ENCODE measurements at regions not wholly inside any gene's neighbourhood (a gene's known extent, or its start where the extent isn't known, plus 50 kb on each side); places are given as distances from the start of the nearest gene placed in this dataset.

DNA sequence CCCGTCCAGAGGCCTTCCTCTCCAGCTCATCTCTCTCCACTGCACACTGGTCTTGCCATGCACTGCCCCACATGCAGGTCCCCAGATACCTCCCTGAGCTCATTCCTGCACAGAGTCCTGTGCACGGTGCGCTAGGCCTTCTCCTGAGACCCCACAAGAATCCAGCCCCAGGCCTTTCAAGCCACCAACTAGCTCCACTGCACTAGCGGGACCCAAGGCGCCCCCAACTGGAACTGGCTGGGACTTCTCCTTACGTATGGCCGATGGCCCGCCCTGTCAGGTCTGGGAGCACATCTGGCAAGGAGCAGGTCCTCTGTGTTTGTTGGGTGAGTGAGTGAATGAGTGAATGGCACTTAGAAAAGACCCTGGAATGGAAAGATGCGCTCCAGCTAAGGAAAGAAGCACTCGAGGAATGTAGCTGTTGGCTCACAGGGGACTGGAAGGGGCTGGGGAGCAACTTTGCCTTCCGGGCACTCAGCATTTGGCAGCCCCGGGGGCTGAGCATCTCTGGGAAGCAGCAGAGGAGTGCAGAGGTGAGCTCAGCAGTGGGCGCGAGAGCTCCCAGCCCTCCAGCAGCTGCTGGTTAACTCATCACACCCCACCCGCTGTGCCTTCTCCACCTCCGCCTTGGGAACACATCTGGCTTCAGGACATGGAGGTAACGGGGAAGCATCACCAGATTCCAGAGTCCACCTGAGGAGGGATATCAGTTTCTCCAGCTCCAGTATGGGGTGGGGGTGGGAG lies 223.1 kb downstream of the GLI2 start:
- no peak for DNase-seq

DNA sequence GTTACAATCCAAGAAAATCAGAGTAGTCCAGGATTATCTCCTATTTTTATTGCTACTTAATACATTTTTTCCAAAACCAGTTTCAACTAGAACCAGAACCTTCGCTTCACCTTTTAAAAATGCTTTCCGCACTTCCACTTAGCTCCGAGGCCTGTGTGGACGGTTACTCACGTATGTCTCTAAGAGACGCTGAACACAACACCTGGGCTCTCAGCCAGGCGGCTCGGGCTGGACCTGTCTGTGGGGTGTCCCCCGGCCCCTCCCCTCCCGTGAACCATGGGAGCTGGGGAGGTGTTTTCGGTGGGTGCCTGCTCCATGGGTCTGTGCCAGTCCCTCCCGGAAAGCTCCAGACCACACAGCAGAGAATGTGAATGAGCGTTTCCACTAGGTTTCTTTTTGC lies 223.8 kb downstream of the GLI2 start:
- DNase-seq, result no peak

DNA sequence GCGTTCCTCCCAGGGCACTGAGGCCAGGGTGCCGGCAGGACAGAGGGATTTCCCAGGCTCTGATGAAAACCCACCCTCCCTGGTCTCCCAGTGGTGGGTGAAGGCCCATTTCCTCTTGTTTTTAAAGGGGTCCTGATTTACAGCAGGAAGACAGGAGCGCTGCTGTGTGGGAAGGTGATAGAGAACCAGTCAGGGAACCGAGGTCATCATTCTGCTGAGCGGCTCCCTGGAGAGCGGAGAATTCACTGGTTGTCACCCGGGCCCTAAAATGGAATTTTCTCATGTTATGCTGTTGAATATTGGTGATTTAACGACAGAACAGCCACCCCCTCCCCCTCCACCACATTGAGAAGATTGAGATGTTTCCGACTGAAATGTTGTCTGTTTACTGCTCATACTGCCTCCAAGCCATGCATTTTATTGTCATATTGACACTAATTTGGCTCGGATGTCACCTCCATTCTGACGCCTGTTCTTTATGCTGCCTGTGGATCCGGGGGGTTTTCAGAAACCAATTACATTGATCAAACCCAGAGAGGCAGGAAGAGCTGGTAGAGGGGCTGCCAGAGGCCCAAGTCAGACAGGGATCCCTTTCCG lies 225.2 kb downstream of the GLI2 start:
- DNase-seq, result no peak

DNA sequence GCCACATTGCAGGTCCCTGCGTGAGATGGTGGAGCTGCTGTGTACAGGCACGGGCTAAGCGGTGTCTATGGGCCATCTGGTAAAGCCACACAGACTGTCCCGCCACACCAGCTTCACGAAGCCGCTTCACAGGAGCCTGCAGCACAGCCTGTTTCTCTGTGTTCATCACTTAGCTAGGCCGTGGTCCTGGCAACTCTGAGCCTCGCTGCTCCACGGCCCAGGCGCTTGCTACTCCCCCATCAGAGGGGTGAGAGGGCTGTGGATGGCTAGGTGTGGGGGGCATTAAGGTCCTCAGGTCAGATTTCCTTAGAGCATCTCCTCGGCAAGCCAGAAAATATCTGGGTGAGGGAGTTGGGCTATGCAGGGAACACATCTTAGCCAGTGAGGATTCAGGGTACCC lies 225.7 kb downstream of the GLI2 start:
- DNase-seq, result no peak

DNA sequence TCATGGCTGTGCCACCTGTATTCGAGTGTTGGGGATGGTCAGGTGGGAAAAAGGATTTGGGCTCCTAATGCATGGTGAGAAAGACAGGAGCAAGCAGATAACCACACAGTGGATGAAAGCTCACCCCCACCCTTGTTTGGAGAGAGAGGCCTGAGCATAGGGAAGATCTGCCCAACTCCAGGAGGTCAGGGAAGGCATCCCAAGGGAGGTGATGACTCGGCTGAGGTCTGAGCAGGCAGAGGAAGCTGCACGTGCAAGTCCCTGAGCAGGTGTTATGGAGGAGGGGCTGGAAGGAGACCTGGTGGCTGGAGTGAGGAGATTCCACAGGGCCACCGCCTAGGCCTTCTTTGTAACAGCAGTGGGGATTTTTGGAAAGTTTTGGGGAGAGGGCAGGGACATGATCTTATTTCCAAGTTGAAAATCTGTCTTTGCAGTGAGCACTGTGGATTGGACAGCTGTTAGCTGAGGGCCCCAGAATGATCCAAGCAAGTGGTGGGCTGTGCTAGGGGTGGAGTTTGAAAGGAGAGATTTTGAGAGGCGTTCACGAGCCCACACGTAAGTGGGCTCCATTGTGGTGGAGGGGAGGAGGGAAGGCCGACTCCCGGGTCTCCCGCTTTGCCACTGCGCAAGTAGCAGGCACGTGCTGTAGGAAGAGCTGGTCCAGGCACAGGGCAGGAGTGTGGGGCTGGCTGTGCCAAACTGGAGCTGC lies 228.5 kb downstream of the GLI2 start:
- DNase-seq, result no peak

DNA sequence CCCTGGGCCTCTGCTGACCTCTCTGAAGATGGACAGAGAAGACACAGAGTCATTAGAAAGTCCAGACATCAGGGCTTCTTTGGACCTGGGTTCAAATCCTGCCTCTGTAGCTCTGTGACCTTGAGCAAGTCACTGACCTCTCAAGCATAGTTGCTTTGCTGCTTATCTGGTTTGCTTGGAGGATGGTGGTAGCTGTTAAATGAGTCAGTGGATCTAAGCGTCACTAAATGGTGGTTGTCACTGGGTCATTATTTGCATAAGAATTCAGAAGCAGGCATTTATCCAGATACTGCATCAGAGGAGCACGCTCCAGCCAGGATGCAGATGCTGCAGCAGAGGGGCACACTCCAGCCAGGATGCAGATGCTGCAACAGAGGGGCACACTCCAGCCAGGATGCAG lies 229.2 kb downstream of the GLI2 start:
- no peak for DNase-seq

DNA sequence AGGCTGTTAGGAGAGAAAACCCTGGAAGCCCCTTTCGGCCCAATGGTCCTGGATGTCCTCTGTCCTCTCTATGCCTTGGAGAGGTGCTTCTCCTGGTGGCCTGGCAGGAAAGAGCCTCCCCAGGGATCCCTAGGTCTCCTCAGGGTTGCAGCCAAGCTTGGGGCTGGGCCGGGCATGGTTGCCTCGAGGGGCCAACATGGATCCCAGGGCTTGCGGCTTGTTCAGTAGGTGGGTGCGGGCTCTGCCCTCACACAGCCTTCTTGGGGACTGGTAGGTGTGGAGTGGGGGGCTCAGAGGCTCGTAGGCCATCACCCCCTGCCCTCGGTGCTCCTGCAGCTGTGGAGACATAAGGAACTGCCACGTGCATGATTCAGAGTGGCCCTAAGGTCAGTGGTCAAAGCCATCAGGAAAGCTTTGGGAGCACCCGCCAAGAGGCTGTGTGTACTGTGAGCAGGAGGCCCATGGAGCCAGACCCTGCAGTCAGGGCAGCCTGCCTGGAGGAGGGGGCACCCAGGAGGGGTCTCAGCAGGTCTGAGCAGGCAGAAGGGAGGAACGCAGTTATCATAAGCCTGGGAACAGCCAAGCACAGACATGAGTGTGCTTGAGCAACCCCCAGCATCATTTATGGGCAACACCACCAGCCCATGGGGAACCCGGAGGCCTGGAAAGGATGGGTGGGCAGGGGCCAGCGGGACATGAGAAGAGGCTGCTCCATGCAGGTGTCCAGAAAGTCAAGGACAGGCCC lies 231.0 kb downstream of the GLI2 start:
- no peak for DNase-seq

DNA sequence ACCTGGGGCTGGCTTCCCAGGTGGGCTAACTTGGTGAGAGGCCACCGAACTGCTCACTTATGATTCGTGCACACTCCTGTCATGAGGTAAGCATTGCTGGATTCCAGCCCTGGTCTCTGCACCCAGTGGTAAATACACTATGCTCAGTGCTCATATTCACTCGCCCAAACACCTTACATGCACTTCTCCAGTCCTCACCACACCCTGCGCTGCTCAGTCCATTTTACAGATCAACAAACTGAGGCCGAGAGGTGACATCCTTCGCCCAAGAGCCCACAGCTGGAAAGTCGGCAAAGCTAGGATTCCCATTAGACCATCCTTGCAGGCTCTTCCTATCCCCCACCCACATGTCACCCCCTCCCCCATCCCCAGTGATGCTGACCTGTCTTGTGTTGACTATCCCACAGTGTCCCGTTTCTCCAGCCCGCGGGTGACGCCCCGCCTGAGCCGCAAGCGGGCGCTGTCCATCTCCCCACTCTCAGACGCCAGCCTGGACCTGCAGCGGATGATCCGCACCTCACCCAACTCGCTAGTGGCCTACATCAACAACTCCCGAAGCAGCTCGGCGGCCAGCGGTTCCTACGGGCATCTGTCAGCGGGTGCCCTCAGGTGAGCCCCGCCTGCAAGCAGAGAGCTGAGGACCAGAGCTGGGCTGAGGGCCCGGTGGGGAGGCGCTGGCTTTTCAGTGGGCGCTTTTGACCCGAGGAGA lies 232.8 kb downstream of the GLI2 start:
- no peak for DNase-seq

DNA sequence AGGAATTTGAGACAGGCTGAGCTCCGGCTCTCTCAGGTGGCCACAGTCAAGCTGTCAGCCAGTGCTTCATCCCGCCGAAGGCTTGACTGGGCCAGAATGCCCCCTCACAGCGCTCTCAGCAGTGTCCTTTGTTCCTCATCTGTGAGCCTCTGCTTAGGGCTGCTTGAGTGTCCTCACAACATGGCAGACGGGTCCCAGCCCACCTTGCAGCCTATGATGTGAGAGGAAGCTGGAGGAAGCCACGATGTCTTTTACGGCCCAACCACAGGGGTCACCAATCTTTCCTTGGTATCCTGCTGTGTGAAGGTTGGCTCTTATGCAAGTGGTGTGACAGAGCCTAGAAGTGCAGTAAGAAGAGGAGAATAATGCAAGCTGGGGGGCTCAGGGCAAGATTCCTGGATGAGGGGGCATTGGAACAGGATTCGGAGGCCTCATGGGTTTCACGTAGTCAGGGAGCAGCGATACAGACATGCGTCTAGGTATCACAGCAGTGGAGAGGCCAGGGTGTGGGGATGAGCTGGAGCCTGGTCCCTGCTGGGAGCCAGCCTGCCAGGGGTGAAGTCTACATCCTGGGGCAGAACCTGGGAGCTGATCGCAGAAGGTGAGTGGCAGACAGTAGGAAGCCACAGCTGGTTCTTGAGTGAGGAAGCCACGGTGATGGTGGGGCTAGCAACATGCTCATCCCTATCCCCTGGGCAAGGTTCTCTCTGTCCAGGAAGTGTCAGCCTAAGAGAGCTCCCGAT lies 234.1 kb downstream of the GLI2 start:
- no peak for DNase-seq

DNA sequence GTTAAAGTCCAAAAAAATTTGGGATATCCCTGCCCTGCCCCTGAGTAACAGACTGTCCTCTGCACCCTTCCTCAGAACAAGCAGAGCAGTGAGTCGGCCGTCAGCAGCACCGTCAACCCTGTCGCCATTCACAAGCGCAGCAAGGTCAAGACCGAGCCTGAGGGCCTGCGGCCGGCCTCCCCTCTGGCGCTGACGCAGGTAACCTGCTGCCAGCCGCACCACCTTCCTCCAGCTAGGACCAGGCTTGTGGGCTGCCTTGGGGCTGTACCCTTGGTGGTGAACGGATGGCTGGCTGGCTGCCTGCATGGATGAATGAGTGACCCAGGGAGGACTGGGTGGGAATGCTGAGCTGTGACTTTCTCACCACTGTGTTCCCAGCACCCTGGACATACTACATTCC lies 236.2 kb downstream of the GLI2 start:
- DNase-seq, result no peak

DNA sequence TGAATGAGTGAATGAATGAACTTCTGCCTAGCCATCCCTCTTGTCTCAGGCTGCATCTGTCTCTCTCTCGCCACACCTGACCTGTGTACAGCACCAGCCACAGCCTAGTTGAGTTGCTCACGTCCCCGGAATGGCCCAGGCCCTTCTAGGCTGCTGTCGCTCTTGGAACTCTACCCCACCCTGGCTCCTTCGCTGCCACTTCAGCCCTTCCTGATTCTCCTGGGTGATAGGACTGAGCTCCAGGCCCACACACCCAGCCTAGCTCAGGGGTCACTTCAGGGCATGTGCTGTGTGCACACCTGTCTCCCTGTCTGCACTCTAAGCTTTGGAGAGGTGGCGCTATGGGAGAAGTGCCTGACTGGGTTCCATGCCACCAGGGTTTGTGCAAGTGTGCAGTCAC lies 236.6 kb downstream of the GLI2 start:
- DNase-seq, result no peak

DNA sequence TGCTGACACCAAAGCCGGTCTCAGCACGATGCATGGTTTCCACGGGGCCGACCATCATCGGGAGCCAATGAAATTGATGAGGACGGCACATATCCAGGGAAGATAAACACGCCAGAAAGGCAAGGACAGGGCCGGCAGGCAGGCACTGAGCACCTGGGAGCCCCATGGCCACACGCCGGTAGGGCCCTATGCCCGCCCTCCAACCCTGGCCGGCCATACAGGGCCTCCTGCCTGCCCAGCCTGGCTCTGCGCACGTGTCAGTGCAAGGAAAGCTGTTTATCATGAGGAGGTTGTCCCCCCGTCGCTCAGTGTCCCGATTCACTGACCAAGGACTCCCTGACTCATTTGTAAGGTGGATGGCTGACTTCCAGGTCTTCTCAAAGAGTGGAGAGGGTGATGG lies 237.5 kb downstream of the GLI2 start:
- DNase-seq, result no peak

DNA sequence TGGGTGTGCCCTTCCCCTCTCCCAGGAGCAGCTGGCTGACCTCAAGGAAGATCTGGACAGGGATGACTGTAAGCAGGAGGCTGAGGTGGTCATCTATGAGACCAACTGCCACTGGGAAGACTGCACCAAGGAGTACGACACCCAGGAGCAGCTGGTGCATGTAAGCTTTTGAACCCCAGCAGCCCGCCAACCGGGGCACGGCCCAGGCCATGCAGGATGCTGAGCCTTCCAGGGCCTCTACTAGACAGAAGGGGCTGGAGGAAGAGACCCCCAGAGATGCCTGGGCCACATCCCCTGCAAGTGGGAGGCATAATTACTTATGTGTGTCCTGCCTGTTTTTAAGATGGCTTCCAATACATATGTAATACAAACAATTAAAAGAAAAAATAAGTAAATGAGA lies 239.3 kb downstream of the GLI2 start:
- no peak for DNase-seq

DNA sequence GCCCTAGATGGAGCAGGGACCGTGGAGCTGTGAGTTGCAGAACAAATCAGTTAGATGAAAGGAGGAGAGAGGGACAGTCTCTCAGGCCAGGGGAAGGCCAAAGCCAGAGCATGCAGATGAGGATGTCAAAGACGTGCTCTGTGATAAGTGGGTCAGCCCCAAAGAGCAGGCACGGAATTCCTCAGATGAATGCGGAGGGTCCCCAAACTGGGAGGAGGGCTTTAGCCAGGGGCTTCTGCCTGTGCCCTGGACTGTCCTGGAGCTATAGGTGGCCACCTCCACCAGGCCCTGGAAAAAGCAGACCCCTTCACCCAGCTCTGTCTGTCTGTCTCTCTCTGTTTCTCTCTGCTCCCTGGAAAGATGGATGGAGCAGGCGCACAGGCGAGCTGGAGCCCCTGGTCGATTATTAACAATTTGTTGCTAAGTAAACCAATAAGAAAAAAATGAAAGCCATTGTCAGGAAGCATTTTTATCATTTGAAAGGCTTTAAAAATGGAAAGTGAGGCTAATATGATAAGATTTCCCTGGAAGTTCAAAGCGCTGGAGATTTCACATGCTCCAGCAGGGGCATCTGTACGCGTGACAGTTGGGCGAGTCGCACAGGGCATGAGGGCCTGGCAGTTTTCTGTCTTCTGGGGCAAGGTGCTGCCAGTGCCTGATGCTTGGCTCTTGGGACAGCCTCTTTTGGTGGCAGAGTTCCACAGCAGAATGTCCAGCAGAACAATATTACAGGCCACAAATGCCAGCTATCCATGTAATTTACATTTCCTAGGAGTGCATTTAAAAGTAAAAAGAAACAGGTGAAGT lies 241.0 kb downstream of the GLI2 start:
- no peak for DNase-seq

DNA sequence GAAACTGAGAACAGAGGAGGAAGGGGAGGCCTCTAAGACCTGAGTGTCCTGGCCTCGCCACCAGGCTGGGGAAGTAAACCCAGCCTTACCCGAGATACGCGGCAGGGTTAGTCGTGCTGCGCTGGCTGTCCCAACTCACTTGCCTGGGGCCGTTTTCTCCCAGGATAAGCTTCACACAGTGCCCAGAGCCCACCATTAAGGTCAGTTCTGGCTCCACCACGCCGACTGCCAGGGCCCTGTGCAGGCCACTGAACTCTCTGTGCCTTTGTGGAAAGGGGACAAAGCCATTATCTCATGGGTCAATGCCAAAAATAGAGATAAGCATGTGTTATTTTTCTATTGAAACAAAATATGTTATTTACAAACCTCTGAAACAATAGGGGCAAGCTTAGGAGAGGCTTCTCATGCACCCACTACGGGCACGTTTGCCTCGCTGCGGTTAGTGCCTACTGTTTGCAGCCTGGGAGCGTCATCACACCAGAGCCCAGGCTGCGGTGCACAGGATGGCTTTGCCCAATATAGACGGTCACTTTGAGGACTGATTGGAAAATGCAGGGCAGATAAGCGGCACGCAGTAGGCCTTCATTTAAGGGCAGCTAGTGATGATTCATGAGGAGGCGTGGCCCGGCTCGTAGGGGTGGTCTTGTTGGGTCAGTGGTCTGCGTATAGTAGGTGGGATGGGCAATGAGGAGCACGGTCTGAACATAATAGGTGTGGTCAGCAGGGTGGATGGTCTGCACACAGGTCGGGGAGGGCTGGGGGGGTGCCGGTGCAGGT lies 242.1 kb downstream of the GLI2 start:
- DNase-seq, result no peak

DNA sequence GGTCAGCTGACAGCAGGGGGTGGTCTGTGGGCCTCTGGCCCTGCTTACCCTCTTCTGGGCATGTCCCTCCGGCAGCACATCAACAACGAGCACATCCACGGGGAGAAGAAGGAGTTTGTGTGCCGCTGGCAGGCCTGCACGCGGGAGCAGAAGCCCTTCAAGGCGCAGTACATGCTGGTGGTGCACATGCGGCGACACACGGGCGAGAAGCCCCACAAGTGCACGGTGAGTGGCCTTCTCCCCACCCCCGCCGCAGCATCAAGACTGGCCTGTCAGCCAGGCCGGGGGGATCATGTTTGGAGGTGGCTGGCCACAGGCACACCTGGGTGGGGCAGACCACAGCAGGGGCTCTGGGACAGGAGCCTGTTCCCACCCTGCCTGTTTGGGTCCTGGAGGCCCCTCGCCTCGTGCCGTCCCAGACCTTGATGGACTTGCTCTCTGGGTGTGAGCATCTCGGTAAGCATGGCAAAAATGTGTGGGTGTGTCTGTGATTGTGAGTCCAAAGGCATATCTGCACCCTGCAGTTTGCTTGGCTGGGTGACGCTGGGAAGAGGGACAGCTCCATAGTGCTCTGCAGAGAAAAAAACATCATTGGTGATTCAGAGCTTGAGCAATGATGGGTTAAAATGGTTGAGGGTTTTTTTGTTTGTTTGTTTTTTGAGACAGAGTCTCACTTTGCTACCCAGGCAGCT lies 242.8 kb downstream of the GLI2 start:
- DNase-seq, result no peak

DNA sequence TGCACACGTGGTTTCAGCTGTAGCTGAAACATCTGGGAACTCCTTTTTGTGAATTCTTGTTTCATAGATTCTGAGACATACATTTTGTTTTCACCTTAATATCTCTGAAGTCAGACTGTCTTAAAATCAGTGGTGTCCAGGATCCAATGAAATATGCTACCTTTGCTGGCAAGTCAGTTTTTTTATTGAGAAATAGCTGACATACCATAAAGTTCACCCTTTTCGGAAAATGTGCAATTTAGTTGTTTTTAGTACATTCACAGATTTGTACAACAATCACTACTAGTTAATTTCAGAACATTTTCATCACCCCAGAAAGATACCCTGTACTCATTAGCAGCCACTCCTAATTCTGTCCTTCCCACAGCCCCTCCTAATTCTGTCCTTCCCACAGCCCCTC lies 243.7 kb downstream of the GLI2 start:
- DNase-seq, result no peak

DNA sequence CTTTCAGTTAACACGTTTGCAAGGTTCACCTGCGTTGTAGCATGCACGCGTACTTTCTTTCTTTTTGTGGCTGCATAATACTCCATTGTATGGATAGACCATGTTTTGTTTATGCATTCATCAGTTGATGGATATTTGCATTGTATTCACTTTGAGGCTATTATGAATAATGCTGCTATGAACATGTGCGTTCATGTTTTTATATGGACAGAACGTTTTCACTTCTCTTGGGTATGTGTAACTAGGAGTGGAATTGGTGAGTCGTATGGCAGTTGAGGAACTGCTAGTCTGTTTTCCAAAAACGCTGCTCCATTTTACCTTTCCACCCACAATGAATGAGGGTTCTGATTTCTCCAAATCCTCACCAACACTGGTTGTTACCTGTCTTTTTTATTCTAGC lies 244.3 kb downstream of the GLI2 start:
- no peak for DNase-seq

DNA sequence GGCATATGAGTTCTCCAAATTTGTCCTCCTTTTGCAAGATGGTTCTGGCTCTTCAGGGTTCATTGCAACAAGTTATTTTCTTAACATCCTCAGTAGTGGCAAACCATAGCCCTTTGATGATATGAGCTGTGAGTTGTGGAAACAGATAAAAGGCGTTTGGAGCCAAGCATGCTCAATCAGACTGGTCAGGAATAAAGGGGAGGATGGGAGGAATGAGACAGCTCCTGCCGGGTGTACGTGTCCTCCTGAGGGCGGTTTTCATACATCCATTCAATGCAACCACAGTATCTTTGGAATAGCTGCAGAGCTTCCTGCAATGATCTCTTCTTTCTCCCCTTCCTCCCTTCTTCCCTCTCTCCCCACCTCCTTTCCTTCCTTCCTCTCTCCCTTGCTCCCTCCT lies 245.8 kb downstream of the GLI2 start:
- DNase-seq, result no peak

DNA sequence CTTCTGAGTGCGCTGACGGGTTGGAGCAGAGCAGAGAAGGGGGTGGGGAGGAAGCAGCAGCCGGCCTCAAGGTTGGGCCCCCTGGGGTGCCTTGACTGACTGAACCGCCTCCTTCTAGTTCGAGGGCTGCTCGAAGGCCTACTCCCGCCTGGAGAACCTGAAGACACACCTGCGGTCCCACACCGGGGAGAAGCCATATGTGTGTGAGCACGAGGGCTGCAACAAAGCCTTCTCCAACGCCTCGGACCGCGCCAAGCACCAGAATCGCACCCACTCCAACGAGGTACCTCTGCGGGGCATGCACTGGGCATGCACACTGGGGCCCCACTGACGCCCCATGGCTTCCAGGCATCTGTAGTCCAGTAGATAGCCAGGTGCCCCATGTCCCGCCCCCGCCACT lies 246.9 kb downstream of the GLI2 start:
- no peak for DNase-seq

All from CD4-positive, alpha-beta T cell treated with Interferon alpha-2 for 1 hour (primary cell).